ENCODE measurements at regions not wholly inside any gene's neighbourhood (a gene's known extent, or its start where the extent isn't known, plus 50 kb on each side); places are given as distances from the start of the nearest gene placed in this dataset.
"Not testable (repeated sequence)": the region's sequence is repeated elsewhere in the genome, so short reads cannot be mapped to it uniquely, and the experiment has no call there.

DNA sequence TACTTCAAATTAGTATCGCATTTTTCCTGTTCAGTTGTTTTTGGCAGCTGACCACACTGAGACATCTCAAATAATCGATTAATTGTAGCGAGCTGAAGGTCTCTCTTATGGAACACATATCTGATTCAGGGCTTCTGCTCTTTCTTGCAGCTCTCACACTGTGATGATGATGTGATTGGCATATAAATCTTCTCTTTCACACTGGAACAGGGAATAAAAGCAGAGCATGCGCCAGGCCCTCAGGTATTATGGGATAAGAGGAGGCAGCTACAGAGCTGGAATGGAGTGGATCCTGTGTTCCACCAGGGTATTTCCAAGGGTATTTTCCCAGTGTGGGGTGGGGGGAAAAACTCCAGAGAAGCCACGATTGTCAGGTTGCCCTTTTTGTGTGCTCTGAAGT lies 265.4 kb upstream of the CASK start:
- in situ Hi-C loops (cut with MboI; ENCODE audit: low sequenced_read_pairs in 4 of 4) (no loop called here), intact Hi-C loops (cut with DNase I; ENCODE audit: low total_unique reads) (no loop called here)
- TF ChIP-seq, protein P1, sequence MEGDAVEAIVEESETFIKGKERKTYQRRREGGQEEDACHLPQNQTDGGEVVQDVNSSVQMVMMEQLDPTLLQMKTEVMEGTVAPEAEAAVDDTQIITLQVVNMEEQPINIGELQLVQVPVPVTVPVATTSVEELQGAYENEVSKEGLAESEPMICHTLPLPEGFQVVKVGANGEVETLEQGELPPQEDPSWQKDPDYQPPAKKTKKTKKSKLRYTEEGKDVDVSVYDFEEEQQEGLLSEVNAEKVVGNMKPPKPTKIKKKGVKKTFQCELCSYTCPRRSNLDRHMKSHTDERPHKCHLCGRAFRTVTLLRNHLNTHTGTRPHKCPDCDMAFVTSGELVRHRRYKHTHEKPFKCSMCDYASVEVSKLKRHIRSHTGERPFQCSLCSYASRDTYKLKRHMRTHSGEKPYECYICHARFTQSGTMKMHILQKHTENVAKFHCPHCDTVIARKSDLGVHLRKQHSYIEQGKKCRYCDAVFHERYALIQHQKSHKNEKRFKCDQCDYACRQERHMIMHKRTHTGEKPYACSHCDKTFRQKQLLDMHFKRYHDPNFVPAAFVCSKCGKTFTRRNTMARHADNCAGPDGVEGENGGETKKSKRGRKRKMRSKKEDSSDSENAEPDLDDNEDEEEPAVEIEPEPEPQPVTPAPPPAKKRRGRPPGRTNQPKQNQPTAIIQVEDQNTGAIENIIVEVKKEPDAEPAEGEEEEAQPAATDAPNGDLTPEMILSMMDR (IDR thresholded peaks at IDR 0.05 in 4 of 5, conservative IDR thresholded peaks at IDR 0.05 in 1 of 5), result no peak
- TF ChIP-seq POLR2A (IDR thresholded peaks at IDR 0.05), result no peak
- Histone ChIP-seq H3K9me3 (no peaks in the 10 kb centered on the region), H3K4me1 (no peaks in the 10 kb centered on the region), H3K4me3 (no peak overlapping the region), H3K27me3 (no peaks in the 10 kb centered on the region), H3K27ac (no peak overlapping the region), H3K36me3 (no peaks in the 10 kb centered on the region)
- no peak for DNase-seq
- ATAC-seq, result no peak

DNA sequence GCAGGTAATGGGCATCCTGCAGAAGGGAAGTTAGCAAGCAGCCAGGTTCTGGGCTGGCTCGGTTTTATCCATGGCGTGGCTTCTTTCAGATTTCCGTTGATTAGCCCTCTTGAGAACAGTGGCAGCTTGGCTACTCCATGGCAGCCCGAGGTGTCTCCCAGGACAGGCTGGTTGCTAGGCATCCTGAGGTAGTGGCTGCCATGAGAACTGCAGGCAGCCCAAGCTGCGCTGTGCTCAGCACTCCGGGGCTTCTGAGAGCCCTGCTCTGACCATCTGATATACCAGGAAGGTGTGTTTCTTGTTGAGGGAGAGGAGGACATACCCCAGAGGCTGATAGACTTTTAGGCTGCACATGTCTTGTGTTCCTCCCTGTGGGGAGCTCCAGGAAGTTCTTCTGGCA lies 253.4 kb upstream of the CASK start:
- DNase-seq (no peak), ATAC-seq (no peak)
- TF ChIP-seq, protein P1 (IDR thresholded peaks at IDR 0.05 in 4 of 5, conservative IDR thresholded peaks at IDR 0.05 in 1 of 5), result no peak
- TF ChIP-seq POLR2A (IDR thresholded peaks at IDR 0.05), result no peak
- no peaks in the 10 kb centered on the region for H3K36me3 ChIP-seq
- H3K27me3 ChIP-seq, result peaks cover 0 to 5% (median 0%) of the 10 kb centered on the region in 3 donors
- no peaks in the 10 kb centered on the region for H3K4me1 ChIP-seq
- intact Hi-C loops (cut with DNase I; ENCODE audit: low total_unique reads), result no loop called here
- H3K9me3 ChIP-seq, result no peaks in the 10 kb centered on the region
- no peak overlapping the region for H3K4me3 ChIP-seq
- H3K27ac ChIP-seq, result no peak overlapping the region
- in situ Hi-C loops (cut with MboI; ENCODE audit: low sequenced_read_pairs in 4 of 4), result no loop called here

DNA sequence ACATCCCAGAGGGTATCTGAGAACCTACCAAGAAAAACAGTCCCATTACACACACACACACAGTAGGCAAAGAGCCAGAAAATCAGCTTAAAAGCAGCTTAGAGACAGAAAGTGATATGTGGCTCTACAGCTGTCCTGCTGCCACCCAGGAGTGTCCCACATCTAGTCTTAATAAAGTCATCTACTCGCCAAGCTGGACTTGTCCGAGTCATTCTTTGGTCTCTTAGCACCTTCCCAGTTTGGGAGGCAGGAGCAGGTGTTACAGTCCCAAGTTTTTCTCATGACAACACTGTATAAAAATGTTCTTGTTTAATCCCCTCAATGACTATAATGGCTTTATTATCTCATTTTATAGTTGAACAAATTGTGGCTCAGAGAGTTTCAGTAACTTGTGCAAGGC lies 252.5 kb upstream of the CASK start:
- in situ Hi-C loops (cut with MboI; ENCODE audit: low sequenced_read_pairs in 4 of 4), result no loop called here

DNA sequence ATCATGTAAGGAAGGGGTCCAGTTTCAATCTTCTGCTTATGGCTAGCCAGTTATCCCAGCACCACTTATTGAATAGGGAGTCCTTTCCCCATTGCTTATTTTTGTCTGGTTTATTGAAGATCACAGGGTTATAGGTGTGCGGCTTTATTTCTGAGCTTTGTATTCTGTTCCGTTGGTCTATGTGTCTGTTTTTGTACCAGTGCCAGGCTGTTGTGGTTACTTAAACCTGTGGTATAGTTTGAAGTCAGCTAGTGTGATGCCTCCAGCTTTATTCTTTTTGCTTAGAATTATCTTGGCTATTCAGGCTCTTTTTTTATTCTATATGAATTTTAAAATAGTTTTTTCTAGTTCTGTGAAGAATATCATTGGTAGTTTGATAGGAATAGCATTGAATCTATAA lies 234.6 kb upstream of the CASK start:
- H3K4me3 ChIP-seq; in situ Hi-C loops (cut with MboI; ENCODE audit: low sequenced_read_pairs in 4 of 4); H3K27ac ChIP-seq; ATAC-seq; H3K9me3 ChIP-seq; intact Hi-C loops (cut with DNase I; ENCODE audit: low total_unique reads); H3K36me3 ChIP-seq; H3K4me1 ChIP-seq; DNase-seq; H3K27me3 ChIP-seq: not testable (repeated sequence)

More for the DNA sequence above, 252.5 kb upstream of the CASK start:
- Histone ChIP-seq H3K4me1 (no peaks in the 10 kb centered on the region), H3K27me3 (peaks cover 0 to 5% (median 0%) of the 10 kb centered on the region in 3 donors), H3K4me3 (no peak overlapping the region), H3K9me3 (no peaks in the 10 kb centered on the region), H3K27ac (no peak overlapping the region), H3K36me3 (no peaks in the 10 kb centered on the region)
- ATAC-seq (no peak), DNase-seq (no peak)
- intact Hi-C loops (cut with DNase I; ENCODE audit: low total_unique reads), result no loop called here
- no peak for TF ChIP-seq POLR2A (IDR thresholded peaks at IDR 0.05)
- TF ChIP-seq, protein P1 (IDR thresholded peaks at IDR 0.05 in 4 of 5, conservative IDR thresholded peaks at IDR 0.05 in 1 of 5), result no peak

DNA sequence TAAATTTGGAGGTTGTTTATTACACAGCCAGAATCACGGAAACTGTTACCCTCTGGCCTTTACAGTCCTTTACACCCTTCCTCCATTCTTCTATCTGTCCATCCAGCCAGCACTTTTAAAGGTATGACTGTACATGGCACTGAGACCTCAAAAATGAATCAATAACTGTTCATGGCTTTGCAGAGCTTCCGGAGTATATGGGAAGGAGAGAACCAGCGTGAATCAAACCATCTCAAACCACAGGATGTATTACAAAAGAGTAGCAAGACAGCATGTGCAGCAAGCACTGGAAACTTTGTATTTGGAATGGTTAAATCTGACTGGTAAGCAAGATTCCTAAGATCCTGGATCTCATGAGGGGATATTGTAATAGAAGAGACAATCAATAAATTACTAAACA lies 228.5 kb upstream of the CASK start:
- Histone ChIP-seq H3K4me3 (no peak overlapping the region), H3K9me3 (no peaks in the 10 kb centered on the region), H3K27ac (no peak overlapping the region), H3K36me3 (no peaks in the 10 kb centered on the region), H3K27me3 (no peaks in the 10 kb centered on the region), H3K4me1 (no peaks in the 10 kb centered on the region)
- in situ Hi-C loops (cut with MboI; ENCODE audit: low sequenced_read_pairs in 4 of 4) (no loop called here), intact Hi-C loops (cut with DNase I; ENCODE audit: low total_unique reads) (no loop called here)
- DNase-seq, result no peak
- TF ChIP-seq POLR2A (IDR thresholded peaks at IDR 0.05), result no peak
- TF ChIP-seq, protein P1 (IDR thresholded peaks at IDR 0.05 in 4 of 5, conservative IDR thresholded peaks at IDR 0.05 in 1 of 5), result no peak
- ATAC-seq, result no peak
